ENCODE measurements at regions not wholly inside any gene's neighbourhood (a gene's known extent, or its start where the extent isn't known, plus 50 kb on each side); places are given as distances from the start of the nearest gene placed in this dataset.
"Not testable (repeated sequence)": the region's sequence is repeated elsewhere in the genome, so short reads cannot be mapped to it uniquely, and the experiment has no call there.

DNA sequence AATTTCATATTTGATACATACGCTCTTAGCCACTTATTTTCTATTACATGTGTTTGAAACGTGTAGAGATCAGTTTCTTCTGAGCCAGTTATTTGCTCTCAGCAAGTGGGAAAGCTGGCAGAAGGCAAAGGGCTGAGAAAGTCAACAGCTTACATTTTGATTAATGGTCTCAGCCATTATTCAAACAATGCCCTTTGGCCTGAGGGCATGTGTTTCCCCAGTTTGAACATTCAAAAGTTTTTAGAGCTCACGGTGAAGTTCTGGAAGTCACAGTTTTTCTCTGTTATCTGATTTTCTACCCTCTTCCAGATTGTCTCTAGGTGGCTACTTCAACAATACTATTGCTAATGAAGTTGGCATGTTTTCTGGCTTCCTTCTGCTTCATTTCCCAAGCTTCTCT lies 591.8 kb upstream of the CPEB2 start:
- Histone ChIP-seq H3K36me3 (no peaks in the 10 kb centered on the region), H3K27ac (no peak overlapping the region), H3K4me1 (no peaks in the 10 kb centered on the region), H3K9me3 (no peaks in the 10 kb centered on the region), H3K4me3 (no peak overlapping the region), H3K27me3 (no peaks in the 10 kb centered on the region)
- no peak for TF ChIP-seq POLR2A (IDR thresholded peaks at IDR 0.05)
- TF ChIP-seq, protein P1, sequence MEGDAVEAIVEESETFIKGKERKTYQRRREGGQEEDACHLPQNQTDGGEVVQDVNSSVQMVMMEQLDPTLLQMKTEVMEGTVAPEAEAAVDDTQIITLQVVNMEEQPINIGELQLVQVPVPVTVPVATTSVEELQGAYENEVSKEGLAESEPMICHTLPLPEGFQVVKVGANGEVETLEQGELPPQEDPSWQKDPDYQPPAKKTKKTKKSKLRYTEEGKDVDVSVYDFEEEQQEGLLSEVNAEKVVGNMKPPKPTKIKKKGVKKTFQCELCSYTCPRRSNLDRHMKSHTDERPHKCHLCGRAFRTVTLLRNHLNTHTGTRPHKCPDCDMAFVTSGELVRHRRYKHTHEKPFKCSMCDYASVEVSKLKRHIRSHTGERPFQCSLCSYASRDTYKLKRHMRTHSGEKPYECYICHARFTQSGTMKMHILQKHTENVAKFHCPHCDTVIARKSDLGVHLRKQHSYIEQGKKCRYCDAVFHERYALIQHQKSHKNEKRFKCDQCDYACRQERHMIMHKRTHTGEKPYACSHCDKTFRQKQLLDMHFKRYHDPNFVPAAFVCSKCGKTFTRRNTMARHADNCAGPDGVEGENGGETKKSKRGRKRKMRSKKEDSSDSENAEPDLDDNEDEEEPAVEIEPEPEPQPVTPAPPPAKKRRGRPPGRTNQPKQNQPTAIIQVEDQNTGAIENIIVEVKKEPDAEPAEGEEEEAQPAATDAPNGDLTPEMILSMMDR (IDR thresholded peaks at IDR 0.05), result no peak
- intact Hi-C loops (cut with DNase I), result no loop called here
- DNase-seq (no peak), ATAC-seq (no peak)
- WGBS (ENCODE audit: insufficient coverage, low coverage, low lambda C conversion rate, missing lambda C conversion rate), result 4% methylated on average over 3 of the region's 3 CpGs

DNA sequence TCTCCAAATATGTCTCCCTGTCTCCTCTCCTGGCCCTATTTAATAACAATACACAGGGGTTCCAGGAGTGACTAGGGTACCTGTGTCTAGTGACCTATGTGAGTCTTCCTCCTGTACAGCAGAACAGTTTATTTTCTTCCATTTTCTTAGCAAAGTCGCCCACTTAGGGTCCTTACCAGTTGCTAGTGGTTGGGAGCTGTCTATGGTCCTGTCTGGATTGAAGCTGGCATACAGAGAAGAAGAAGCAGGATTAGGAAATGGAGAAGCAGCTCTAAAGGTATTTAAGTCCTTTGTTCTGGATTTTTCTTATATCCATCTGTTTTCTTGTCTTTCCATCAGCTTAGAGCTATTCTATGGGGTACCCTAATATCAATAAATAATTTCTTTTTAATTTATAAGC lies 587.1 kb upstream of the CPEB2 start:
- Histone ChIP-seq H3K27ac (no peak overlapping the region), H3K27me3 (no peaks in the 10 kb centered on the region), H3K9me3 (no peaks in the 10 kb centered on the region), H3K4me3 (no peak overlapping the region), H3K4me1 (no peaks in the 10 kb centered on the region), H3K36me3 (no peaks in the 10 kb centered on the region)
- ATAC-seq, result no peak
- intact Hi-C loops (cut with DNase I), result no loop called here
- TF ChIP-seq, protein P1 (IDR thresholded peaks at IDR 0.05), result no peak
- TF ChIP-seq POLR2A (IDR thresholded peaks at IDR 0.05), result no peak
- no peak for DNase-seq
- WGBS (ENCODE audit: insufficient coverage, low coverage, low lambda C conversion rate, missing lambda C conversion rate), result 11% methylated on average over 1 of the region's 1 CpG

DNA sequence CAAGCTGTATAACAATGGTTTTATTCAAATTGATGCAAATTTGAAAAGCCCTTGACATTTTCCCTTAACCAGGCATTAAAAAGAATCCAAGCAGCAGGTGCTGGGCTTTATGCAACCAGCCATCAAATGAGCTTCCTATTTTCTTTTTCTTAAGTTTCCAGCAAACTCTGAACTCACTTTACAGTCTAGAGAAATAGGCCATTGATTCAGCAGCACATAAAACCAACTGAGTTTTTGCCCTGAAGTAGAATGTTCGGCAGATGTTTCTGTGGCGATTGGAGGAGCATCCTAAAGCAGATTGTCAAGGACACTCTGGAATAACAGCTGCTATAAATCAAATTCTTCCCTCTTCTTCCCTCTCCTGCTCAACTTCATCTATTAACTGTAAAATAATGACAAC lies 582.8 kb upstream of the CPEB2 start:
- intact Hi-C loops (cut with DNase I), result no loop called here
- no peaks in the 10 kb centered on the region for H3K4me1 ChIP-seq
- H3K27me3 ChIP-seq, result no peaks in the 10 kb centered on the region
- DNase-seq, result no peak
- no peak overlapping the region for H3K4me3 ChIP-seq
- WGBS (ENCODE audit: insufficient coverage, low coverage, low lambda C conversion rate, missing lambda C conversion rate), result 42% methylated on average over 2 of the region's 2 CpGs
- no peak overlapping the region for H3K27ac ChIP-seq
- TF ChIP-seq, protein P1 (IDR thresholded peaks at IDR 0.05), result no peak
- H3K36me3 ChIP-seq, result no peaks in the 10 kb centered on the region
- no peaks in the 10 kb centered on the region for H3K9me3 ChIP-seq
- ATAC-seq, result no peak

DNA sequence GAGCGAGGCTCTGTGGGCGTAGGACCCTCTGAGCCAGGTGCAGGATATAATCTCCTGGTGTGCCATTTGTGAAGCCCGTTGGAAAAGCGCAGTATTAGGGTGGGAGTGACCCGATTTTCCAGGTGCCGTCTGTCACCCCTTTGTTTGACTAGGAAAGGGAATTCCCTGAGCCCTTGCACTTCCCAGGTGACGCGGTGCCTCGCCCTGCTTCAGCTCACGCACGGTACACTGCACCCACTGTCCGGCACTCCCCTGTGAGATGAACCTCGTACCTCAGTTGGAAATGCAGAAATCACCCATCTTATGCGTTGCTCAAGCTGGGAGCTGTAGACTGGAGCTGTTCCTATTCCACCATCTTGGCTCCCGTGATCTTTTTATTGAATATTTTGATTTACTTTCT lies 576.0 kb upstream of the CPEB2 start:
- H3K4me3 ChIP-seq; intact Hi-C loops (cut with DNase I); H3K9me3 ChIP-seq; ATAC-seq; DNase-seq; H3K36me3 ChIP-seq; H3K27me3 ChIP-seq; H3K27ac ChIP-seq; H3K4me1 ChIP-seq: not testable (repeated sequence)
- WGBS (ENCODE audit: insufficient coverage, low coverage, low lambda C conversion rate, missing lambda C conversion rate), result 41% methylated on average over 2 of the region's 15 CpGs

DNA sequence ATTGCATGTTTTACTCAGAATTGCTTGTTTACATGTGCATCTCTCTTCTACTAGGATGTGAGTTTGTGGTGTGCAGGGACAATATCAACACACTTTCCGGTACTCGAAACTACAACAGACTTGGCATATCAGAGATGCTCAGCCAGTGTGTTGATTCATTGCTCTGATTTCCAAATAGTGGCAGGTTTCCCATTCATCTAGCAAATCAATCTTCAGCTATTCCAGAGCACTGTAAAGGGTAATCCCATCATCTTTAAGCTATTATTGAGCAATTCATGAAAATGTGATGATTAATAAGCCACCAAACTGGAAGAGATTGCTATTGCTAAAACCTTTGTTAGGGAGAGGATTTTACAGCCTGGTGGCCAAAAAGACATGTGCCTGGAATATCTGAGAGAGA lies 574.2 kb upstream of the CPEB2 start:
- 76% methylated on average over 2 of the region's 2 CpGs for WGBS (ENCODE audit: insufficient coverage, low coverage, low lambda C conversion rate, missing lambda C conversion rate)
- H3K4me1 ChIP-seq, result no peaks in the 10 kb centered on the region
- no peak for TF ChIP-seq POLR2A (IDR thresholded peaks at IDR 0.05)
- TF ChIP-seq, protein P1 (IDR thresholded peaks at IDR 0.05), result no peak
- no peaks in the 10 kb centered on the region for H3K9me3 ChIP-seq
- no peak overlapping the region for H3K27ac ChIP-seq
- H3K27me3 ChIP-seq, result no peaks in the 10 kb centered on the region
- no peak overlapping the region for H3K4me3 ChIP-seq
- ATAC-seq (no peak), DNase-seq (no peak)
- intact Hi-C loops (cut with DNase I), result no loop called here
- H3K36me3 ChIP-seq, result no peaks in the 10 kb centered on the region
